RWPE2 (cell line): ENCODE measurements at regions not wholly inside any gene's neighbourhood (a gene's known extent, or its start where the extent isn't known, plus 50 kb on each side); places are given as distances from the start of the nearest gene placed in this dataset.

Source experiments
- ATAC-seq: fragments of 200-7000 bp; cut with Tn5 transposase; 3 replicates; pipeline ENCODE4 v1.9.1; 2021; ENCODE audit warnings: low read depth
- DNase-seq: peaks from one replicate; pipeline ENCODE4 v3.0.0-alpha.2; 2020; ENCODE audit warnings: low spot score
- H3K27ac ChIP-seq: fragments of 450-650 bp; 2 replicates; pipeline ENCODE4 v1.5.1; 2017; ENCODE audit warnings: mild to moderate bottlenecking; ENCODE audit not compliant: poor library complexity, severe bottlenecking
- H3K27me3 ChIP-seq: fragments of 250-450 bp; sonication (Bioruptor Pico); 2 replicates; pipeline ENCODE4 v1.5.1; 2021; ENCODE audit warnings: mild to moderate bottlenecking, moderate library complexity; ENCODE audit not compliant: insufficient read depth, poor library complexity, severe bottlenecking
- H3K36me3 ChIP-seq: fragments of 250-450 bp; sonication (Bioruptor Pico); 2 replicates; pipeline ENCODE4 v1.5.1; 2020; ENCODE audit warnings: low read depth, mild to moderate bottlenecking, moderate library complexity
- H3K4me1 ChIP-seq: fragments of 250-450 bp; sonication (Bioruptor Pico); 2 replicates; pipeline ENCODE4 v1.5.1; 2021; ENCODE audit warnings: mild to moderate bottlenecking, moderate library complexity; ENCODE audit not compliant: insufficient read depth, poor library complexity, severe bottlenecking
- H3K4me3 ChIP-seq: fragments of 250-450 bp; sonication (Bioruptor Pico); 2 replicates; pipeline ENCODE4 v1.5.1; 2021; ENCODE audit warnings: mild to moderate bottlenecking, moderate library complexity; ENCODE audit not compliant: severe bottlenecking
- H3K9me3 ChIP-seq: fragments of 250-450 bp; sonication (Bioruptor Pico); 2 replicates; pipeline ENCODE4 v1.5.1; 2021; ENCODE audit warnings: mild to moderate bottlenecking, moderate library complexity; ENCODE audit not compliant: severe bottlenecking
- CTCF ChIP-seq: fragments of 450-650 bp; IDR thresholded peaks from one replicate; pipeline ENCODE4 v1.5.1; 2017; ENCODE audit warnings: mild to moderate bottlenecking, moderate library complexity; ENCODE audit not compliant: poor library complexity, severe bottlenecking

- Histone ChIP-seq H3K27ac (no peak overlapping the region), H3K4me1 (no peaks in the 10 kb centered on the region), H3K36me3 (no peaks in the 10 kb centered on the region), H3K4me3 (no peak overlapping the region), H3K9me3 (no peaks in the 10 kb centered on the region), H3K27me3 (peaks cover 32% of the 10 kb centered on the region)
- DNase-seq (peak; percentile 3), ATAC-seq (no peak)
- no peak for TF ChIP-seq CTCF
Observed at GRCh38 chr1:29439615-29440014, 203.3 kb downstream of the PTPRU start.

GRCh38 chr1:29438991-29439390, 202.7 kb downstream of the PTPRU start:
- H3K27ac ChIP-seq: no peak overlapping the region
- peak; percentile 12 for DNase-seq
- peaks cover 32% of the 10 kb centered on the region for H3K27me3 ChIP-seq
- no peak overlapping the region for H3K4me3 ChIP-seq
- H3K36me3 ChIP-seq: no peaks in the 10 kb centered on the region
- TF ChIP-seq CTCF: no peak
- no peak for ATAC-seq
- H3K9me3 ChIP-seq: no peaks in the 10 kb centered on the region
- H3K4me1 ChIP-seq: no peaks in the 10 kb centered on the region

GRCh38 chr1:29437946-29438345, 201.6 kb downstream of the PTPRU start:
- Histone ChIP-seq H3K4me1 (no peaks in the 10 kb centered on the region), H3K27ac (no peak overlapping the region), H3K36me3 (no peaks in the 10 kb centered on the region), H3K27me3 (peaks cover 32% of the 10 kb centered on the region), H3K4me3 (no peak overlapping the region), H3K9me3 (no peaks in the 10 kb centered on the region)
- peak; percentile 2 for DNase-seq
- no peak for TF ChIP-seq CTCF
- no peak for ATAC-seq

GRCh38 chr1:29436181-29436785, 200.0 kb downstream of the PTPRU start:
- Histone ChIP-seq H3K4me1 (no peaks in the 10 kb centered on the region), H3K27ac (no peak overlapping the region), H3K9me3 (no peaks in the 10 kb centered on the region), H3K4me3 (no peak overlapping the region), H3K36me3 (no peaks in the 10 kb centered on the region), H3K27me3 (peaks cover 25% of the 10 kb centered on the region)
- no peak for TF ChIP-seq CTCF
- ATAC-seq: no peak
- peak; percentile 1 for DNase-seq

GRCh38 chr1:29433830-29434229, 197.5 kb downstream of the PTPRU start:
- H3K27ac ChIP-seq: no peak overlapping the region
- H3K4me3 ChIP-seq: no peak overlapping the region
- no peak for TF ChIP-seq CTCF
- peaks cover 7% of the 10 kb centered on the region for H3K27me3 ChIP-seq
- H3K4me1 ChIP-seq: no peaks in the 10 kb centered on the region
- DNase-seq (no peak), ATAC-seq (no peak)
- no peaks in the 10 kb centered on the region for H3K36me3 ChIP-seq
- H3K9me3 ChIP-seq: no peaks in the 10 kb centered on the region
